AG04450 (cell line): ENCODE measurements at regions not wholly inside any gene's neighbourhood (a gene's known extent, or its start where the extent isn't known, plus 50 kb on each side); places are given as distances from the start of the nearest gene placed in this dataset.

Experiments
- CTCF ChIA-PET: fragments of 300-600, 350-600 bp; formaldehyde crosslinking; extraction: SDS; loops from one replicate; lab custom pipeline; 2022; ENCODE audit warnings: antibody characterized with exemption, inconsistent platforms; lab: Charles Lee
- POLR2A ChIA-PET: fragments of 350-600 bp; formaldehyde crosslinking; extraction: SDS; loops from one replicate; lab custom pipeline; 2021; ENCODE audit warnings: antibody characterized with exemption, inconsistent platforms; lab: Yijun Ruan, JAX
- DNase-seq: peaks from one replicate; pipeline ENCODE4 v3.0.0-alpha.2; 2011; ENCODE audit warnings: low read depth, low spot score
- H3K27ac ChIP-seq: one replicate; pipeline ENCODE4 v1.5.1; 2012; ENCODE audit warnings: low read depth, low read length, control low read depth
- H3K27me3 ChIP-seq: one replicate; pipeline ENCODE4 v1.6.0; 2012; ENCODE audit warnings: low read length; ENCODE audit not compliant: control insufficient read depth, insufficient read depth
- H3K4me3 ChIP-seq: 2 replicates; pipeline ENCODE4 v1.5.1; 2011; ENCODE audit warnings: mild to moderate bottlenecking, low read depth, low read length, control low read depth
- H3K9me3 ChIP-seq: 2 replicates; pipeline ENCODE4 v1.5.1; 2012; ENCODE audit warnings: low read length; ENCODE audit not compliant: control insufficient read depth, insufficient read depth
- TF ChIP-seq, protein P1 (sequence below): IDR thresholded peaks from 2 replicates; pipeline ENCODE4 v1.5.1; 2011; ENCODE audit warnings: low read depth, low read length, control low read depth, inconsistent platforms

DNA sequence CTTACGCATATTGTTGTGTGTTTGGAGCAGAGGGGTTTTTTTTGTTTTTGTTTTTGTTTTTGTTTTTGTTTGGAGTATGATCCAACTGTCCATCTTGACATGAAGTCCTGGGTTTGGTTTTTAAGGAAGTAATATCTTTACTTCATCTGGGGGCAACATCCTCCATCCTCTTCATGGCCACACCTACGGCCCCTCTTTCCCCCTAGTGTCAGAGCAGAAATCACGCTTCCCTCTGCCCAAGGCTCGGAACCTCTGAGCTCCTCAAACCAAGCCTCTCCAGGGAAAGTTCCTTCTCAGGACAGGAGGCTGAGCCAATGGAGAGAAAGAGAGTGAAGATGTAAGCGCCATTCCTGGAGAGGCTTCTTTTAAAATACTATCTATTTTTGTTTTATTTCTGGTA is 58.6 kb upstream of the PDX1 start:
- no peak for DNase-seq
- TF ChIP-seq, protein P1, sequence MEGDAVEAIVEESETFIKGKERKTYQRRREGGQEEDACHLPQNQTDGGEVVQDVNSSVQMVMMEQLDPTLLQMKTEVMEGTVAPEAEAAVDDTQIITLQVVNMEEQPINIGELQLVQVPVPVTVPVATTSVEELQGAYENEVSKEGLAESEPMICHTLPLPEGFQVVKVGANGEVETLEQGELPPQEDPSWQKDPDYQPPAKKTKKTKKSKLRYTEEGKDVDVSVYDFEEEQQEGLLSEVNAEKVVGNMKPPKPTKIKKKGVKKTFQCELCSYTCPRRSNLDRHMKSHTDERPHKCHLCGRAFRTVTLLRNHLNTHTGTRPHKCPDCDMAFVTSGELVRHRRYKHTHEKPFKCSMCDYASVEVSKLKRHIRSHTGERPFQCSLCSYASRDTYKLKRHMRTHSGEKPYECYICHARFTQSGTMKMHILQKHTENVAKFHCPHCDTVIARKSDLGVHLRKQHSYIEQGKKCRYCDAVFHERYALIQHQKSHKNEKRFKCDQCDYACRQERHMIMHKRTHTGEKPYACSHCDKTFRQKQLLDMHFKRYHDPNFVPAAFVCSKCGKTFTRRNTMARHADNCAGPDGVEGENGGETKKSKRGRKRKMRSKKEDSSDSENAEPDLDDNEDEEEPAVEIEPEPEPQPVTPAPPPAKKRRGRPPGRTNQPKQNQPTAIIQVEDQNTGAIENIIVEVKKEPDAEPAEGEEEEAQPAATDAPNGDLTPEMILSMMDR = no peak
- Histone ChIP-seq H3K27ac (no peak overlapping the region), H3K27me3 (peaks cover 3% of the 10 kb centered on the region), H3K4me3 (no peak overlapping the region), H3K9me3 (no peaks in the 10 kb centered on the region)
- CTCF ChIA-PET = interaction anchor here (0.6 to 1.8 kb wide), 3 partner anchors 35 to 914 kb away, joined by 3 to 7 read pairs (median 7); no protein-coding TSS in a partner anchor
- POLR2A ChIA-PET = no interaction called here

DNA sequence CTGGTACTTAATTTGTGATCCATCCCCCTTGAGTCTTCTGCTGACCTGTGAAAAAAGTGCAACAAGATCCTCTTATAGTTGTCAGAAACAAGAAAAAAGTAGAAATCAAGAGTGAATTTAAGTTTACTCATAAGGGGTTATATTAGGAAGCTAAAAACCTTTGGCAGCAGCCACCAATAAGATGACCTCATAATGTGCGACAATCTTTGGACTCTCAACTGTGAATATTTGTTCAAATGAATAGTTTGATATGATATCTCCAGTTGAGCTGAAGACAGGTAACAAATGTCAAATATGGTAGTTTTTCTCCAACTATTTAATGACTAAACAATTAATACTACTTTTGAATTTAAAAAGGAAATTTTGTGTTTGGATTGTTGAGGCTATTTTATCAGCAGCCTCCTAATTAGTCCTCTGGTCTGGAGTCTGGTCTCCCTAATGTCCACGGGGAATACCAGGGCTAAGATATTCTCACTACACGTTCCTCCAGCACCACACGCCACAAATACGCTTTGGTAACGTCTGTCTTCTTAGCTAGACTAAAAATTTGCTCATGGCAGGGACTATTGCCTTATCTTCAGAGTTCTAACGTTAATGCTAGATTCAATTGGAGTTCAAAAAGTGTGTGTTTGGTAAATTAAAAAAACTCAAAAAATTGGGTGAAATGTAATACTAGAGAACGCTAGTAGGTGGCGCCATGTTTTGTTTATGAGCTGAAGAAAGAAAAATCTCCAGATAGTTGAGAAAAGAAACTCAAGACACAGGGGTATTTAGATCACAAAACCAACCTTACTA is 51.0 kb upstream of the PDX1 start:
- ChIA-PET CTCF (interaction anchor here (0.5 to 3.0 kb wide), 27 partner anchors 8 to 938 kb away, joined by 3 to 46 read pairs (median 4); no protein-coding TSS in a partner anchor), POLR2A (no interaction called here)
- no peak overlapping the region for H3K4me3 ChIP-seq
- DNase-seq = no peak
- TF ChIP-seq, protein P1 = peak; percentile 64
- H3K9me3 ChIP-seq = no peaks in the 10 kb centered on the region
- H3K27me3 ChIP-seq = peaks cover 2% of the 10 kb centered on the region
- no peak overlapping the region for H3K27ac ChIP-seq

DNA sequence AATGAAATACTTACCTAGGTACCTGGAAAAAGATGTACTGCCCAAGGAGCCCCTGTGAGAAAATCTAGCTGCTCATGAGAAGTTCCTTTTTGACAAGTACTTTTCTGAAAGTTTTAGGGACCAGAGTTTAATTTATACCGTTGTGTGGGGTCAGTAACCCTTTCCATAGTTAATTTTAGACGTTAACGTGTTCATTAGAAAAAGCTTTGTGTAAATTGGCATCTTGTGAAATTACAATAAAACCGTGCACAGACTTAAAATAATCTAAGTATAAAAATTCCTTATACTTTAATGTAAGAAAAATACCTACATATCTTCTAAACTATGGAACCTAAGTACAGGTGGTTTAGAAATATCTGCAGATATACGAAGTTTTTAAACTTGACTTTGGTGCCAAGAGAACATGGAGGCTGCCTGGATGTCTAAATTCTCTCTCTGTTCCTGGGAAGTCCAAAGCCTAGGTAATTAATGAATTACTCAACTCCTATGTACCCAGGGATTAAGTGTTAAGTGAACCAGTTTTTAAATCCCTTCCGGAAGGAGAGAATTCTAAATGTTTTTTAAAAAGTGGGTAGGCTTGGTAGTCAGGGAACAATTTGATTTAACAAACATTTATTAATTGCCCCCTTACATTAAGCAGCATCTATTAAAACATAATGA is 50.2 kb upstream of the PDX1 start:
- no peaks in the 10 kb centered on the region for H3K27me3 ChIP-seq
- H3K4me3 ChIP-seq = no peak overlapping the region
- POLR2A ChIA-PET = no interaction called here
- no peak overlapping the region for H3K27ac ChIP-seq
- DNase-seq = no peak
- H3K9me3 ChIP-seq = no peaks in the 10 kb centered on the region
- TF ChIP-seq, protein P1 = no peak
- CTCF ChIA-PET = interaction anchor here (0.5 to 3.0 kb wide), 26 partner anchors 8 to 939 kb away, joined by 3 to 46 read pairs (median 4); no protein-coding TSS in a partner anchor
